ENCODE measurements at regions not wholly inside any gene's neighbourhood (a gene's known extent, or its start where the extent isn't known, plus 50 kb on each side); places are given as distances from the start of the nearest gene placed in this dataset.

DNA sequence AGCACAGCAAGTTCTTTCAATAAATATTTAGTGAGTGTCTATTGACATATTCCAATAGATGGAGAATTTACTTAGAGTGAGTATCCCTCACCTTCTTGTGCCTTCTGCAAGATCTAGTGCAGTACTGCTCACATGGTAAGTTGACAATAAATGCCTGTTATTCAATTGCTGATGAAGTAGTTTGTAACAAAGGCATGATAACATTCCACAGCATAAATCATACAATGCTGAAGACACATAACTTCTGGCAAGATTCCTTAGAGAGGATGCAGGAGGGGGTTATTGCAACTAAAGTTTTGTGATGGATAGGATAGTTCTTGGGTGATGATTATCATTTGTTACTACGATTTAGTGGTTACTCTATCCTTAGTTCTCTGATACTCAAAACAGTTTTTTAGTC, 112.2 kb upstream of the RBMS3 start:
- Histone ChIP-seq H3K79me2 (ENCODE audit: insufficient read depth, low read length) (no peaks in the 10 kb centered on the region), H3K27me3 (ENCODE audit: insufficient read depth, low read length) (no peaks in the 10 kb centered on the region), H3K9me3 (ENCODE audit: low read length) (no peaks in the 10 kb centered on the region), H3K4me3 (ENCODE audit: low read depth, low read length, poor library complexity, severe bottlenecking) (no peak overlapping the region), H3K27ac (ENCODE audit: low read depth, low read length, poor library complexity, severe bottlenecking) (no peak overlapping the region), H3K4me2 (ENCODE audit: low read length) (no peak overlapping the region), H3K9me2 (ENCODE audit: low read depth, low read length) (no peaks in the 10 kb centered on the region), H3K36me3 (ENCODE audit: insufficient read depth, low read length) (no peaks in the 10 kb centered on the region), H3F3A (ENCODE audit: insufficient read depth, low read length) (no peaks in the 10 kb centered on the region), H3K4me1 (ENCODE audit: insufficient read depth, low read length, severe bottlenecking) (peaks cover 48% of the 10 kb centered on the region), H3K9ac (ENCODE audit: low read length) (no peak overlapping the region), H2AFZ (ENCODE audit: low read length) (no peak overlapping the region), H4K20me1 (ENCODE audit: insufficient read depth, low read length) (no peaks in the 10 kb centered on the region)
- TF ChIP-seq CTCF (IDR thresholded peaks at IDR 0.05; ENCODE audit: low read length), result no peak
- no peak for TF ChIP-seq EZH2 (IDR thresholded peaks at IDR 0.05; ENCODE audit: borderline replicate concordance, low read length)

DNA sequence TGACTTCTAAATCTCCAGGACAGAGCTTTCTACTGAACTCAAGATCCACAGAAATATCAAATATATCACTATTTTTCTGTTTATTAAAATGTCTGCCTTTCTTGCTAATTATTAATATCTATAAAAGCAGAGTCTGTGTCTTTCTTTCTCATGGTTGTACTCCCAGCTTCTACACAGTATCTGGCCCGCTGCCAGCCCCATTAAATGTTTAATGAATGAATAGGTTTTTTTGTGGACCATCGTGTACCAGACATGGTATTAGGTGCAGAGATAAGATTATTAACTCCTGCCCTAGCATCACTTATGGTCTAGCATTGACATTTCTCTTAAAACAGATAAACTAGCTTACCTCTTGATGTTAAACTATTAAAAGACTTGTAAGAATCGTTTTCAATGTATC, 111.4 kb upstream of the RBMS3 start:
- Histone ChIP-seq H3K9ac (ENCODE audit: low read length) (no peak overlapping the region), H3F3A (ENCODE audit: insufficient read depth, low read length) (no peaks in the 10 kb centered on the region), H3K4me3 (ENCODE audit: low read depth, low read length, poor library complexity, severe bottlenecking) (no peak overlapping the region), H3K36me3 (ENCODE audit: insufficient read depth, low read length) (no peaks in the 10 kb centered on the region), H3K27ac (ENCODE audit: low read depth, low read length, poor library complexity, severe bottlenecking) (no peak overlapping the region), H3K4me2 (ENCODE audit: low read length) (no peak overlapping the region), H3K27me3 (ENCODE audit: insufficient read depth, low read length) (no peaks in the 10 kb centered on the region), H3K4me1 (ENCODE audit: insufficient read depth, low read length, severe bottlenecking) (peaks cover 48% of the 10 kb centered on the region), H3K9me3 (ENCODE audit: low read length) (no peaks in the 10 kb centered on the region), H3K79me2 (ENCODE audit: insufficient read depth, low read length) (no peaks in the 10 kb centered on the region), H4K20me1 (ENCODE audit: insufficient read depth, low read length) (no peaks in the 10 kb centered on the region), H2AFZ (ENCODE audit: low read length) (peak overlapping the region; percentile 39; the same call in 1 of the 2 replicates), H3K9me2 (ENCODE audit: low read depth, low read length) (no peaks in the 10 kb centered on the region)
- TF ChIP-seq CTCF (IDR thresholded peaks at IDR 0.05; ENCODE audit: low read length), result no peak
- no peak for TF ChIP-seq EZH2 (IDR thresholded peaks at IDR 0.05; ENCODE audit: borderline replicate concordance, low read length)

GRCh38 chr3:29171043-29171990, 109.6 kb upstream of the RBMS3 start:
- Histone ChIP-seq H3K79me2 (ENCODE audit: insufficient read depth, low read length) (no peaks in the 10 kb centered on the region), H3K9me3 (ENCODE audit: low read length) (no peaks in the 10 kb centered on the region), H4K20me1 (ENCODE audit: insufficient read depth, low read length) (no peaks in the 10 kb centered on the region), H3K27me3 (ENCODE audit: insufficient read depth, low read length) (no peaks in the 10 kb centered on the region), H3K27ac (ENCODE audit: low read depth, low read length, poor library complexity, severe bottlenecking) (peak overlapping the region; percentile 76), H3K9ac (ENCODE audit: low read length) (peak overlapping the region; percentile 10; the same call in 1 of the 2 replicates), H2AFZ (ENCODE audit: low read length) (peak overlapping the region; percentile 90), H3K4me2 (ENCODE audit: low read length) (peak overlapping the region; percentile 51), H3K4me1 (ENCODE audit: insufficient read depth, low read length, severe bottlenecking) (peaks cover 34% of the 10 kb centered on the region), H3K9me2 (ENCODE audit: low read depth, low read length) (no peaks in the 10 kb centered on the region), H3K4me3 (ENCODE audit: low read depth, low read length, poor library complexity, severe bottlenecking) (peak overlapping the region; percentile 10), H3K36me3 (ENCODE audit: insufficient read depth, low read length) (no peaks in the 10 kb centered on the region), H3F3A (ENCODE audit: insufficient read depth, low read length) (no peaks in the 10 kb centered on the region)
- TF ChIP-seq EZH2 (IDR thresholded peaks at IDR 0.05; ENCODE audit: borderline replicate concordance, low read length) (no peak), CTCF (IDR thresholded peaks at IDR 0.05; ENCODE audit: low read length) (no peak)
